ENCODE measurements at regions not wholly inside any gene's neighbourhood (a gene's known extent, or its start where the extent isn't known, plus 50 kb on each side); places are given as distances from the start of the nearest gene placed in this dataset.

DNA sequence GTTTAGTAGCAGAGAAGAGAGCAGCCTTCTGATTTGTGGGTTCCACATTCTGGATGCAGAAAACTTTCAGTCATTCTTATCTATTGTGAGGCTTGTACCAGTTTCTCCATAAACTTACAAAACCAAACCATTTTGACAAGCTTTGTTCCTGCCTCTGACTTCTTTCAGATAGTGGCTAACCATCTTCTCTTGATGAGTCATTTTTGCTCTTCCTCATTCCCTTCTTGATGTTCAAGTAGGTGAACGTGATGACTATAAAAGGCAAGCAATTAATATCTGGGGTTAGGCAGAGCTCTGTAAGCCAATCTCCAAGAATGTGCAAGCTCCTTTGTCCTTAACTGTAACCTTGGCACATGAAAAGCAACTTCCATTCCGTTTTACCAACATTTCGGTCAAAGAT lies 2083.1 kb upstream of the PIK3C3 start:
- Histone ChIP-seq H3K9me3 (no peaks in the 10 kb centered on the region), H3K4me3 (no peak overlapping the region), H3K36me3 (no peaks in the 10 kb centered on the region), H3K27ac (no peak overlapping the region), H3K4me1 (peaks cover 0 to 6% (median 0%) of the 10 kb centered on the region in 4 donors), H3K27me3 (no peaks in the 10 kb centered on the region)
- WGBS, 2 donors = 57 to 78% methylated on average over 3 of the region's 3 CpGs
- TF ChIP-seq POLR2A (IDR thresholded peaks at IDR 0.05) (no peak), EP300 (IDR thresholded peaks at IDR 0.05) (no peak)
- DNase-seq = no peak
- intact Hi-C loops (cut with DNase I) = no loop called here

DNA sequence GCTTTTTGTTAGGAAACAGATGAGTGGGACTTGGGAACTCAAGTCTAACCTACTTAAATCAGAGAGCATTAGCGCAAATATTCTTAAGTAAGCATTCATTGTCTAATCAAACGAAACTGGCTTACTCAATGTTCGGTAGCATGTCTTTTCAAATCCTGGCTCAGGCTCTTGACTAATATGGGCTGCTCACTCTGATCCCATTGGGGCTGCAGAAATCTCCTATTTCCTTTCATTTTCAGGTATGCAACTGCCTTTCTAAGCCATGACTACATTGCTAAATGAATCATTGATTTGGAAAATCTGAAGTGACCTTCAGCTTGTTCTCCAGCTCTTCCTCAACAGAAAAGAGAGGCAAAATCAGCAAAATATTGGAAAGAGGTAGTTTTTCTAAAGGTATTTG lies 2084.4 kb upstream of the PIK3C3 start:
- Histone ChIP-seq H3K36me3 (no peaks in the 10 kb centered on the region), H3K9me3 (no peaks in the 10 kb centered on the region), H3K4me3 (no peak overlapping the region), H3K4me1 (peaks cover 0 to 11% (median 2%) of the 10 kb centered on the region in 4 donors), H3K27ac (no peak overlapping the region), H3K27me3 (no peaks in the 10 kb centered on the region)
- WGBS, 2 donors = 73 to 88% methylated on average over 3 of the region's 3 CpGs
- TF ChIP-seq EP300 (IDR thresholded peaks at IDR 0.05) (no peak), POLR2AphosphoS5 (IDR thresholded peaks at IDR 0.05) (no peak), POLR2A (IDR thresholded peaks at IDR 0.05) (no peak)
- TF ChIP-seq, protein P1, sequence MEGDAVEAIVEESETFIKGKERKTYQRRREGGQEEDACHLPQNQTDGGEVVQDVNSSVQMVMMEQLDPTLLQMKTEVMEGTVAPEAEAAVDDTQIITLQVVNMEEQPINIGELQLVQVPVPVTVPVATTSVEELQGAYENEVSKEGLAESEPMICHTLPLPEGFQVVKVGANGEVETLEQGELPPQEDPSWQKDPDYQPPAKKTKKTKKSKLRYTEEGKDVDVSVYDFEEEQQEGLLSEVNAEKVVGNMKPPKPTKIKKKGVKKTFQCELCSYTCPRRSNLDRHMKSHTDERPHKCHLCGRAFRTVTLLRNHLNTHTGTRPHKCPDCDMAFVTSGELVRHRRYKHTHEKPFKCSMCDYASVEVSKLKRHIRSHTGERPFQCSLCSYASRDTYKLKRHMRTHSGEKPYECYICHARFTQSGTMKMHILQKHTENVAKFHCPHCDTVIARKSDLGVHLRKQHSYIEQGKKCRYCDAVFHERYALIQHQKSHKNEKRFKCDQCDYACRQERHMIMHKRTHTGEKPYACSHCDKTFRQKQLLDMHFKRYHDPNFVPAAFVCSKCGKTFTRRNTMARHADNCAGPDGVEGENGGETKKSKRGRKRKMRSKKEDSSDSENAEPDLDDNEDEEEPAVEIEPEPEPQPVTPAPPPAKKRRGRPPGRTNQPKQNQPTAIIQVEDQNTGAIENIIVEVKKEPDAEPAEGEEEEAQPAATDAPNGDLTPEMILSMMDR (IDR thresholded peaks at IDR 0.05) = no peak
- DNase-seq = no peak
- intact Hi-C loops (cut with DNase I) = no loop called here

DNA sequence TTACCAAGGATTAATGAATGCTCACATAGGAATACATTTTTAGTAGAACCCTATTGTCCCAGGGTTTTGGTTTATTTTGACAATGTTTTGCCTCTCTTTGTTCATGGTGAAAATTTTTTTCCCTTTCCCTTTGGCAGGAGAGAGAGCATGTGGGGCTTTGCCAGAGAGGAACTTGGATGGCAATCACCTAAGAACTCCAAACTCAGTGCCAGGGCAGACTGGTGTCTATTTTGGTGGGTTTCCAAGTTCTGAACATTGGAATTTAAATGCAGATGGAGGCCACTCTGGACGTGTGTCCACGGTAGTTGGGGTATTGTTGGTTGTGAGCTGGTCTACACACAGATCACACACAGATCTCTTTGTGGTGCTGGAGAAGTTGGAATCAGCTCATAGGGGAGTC lies 2091.1 kb upstream of the PIK3C3 start:
- TF ChIP-seq POLR2AphosphoS5 (IDR thresholded peaks at IDR 0.05) = no peak
- TF ChIP-seq POLR2A (IDR thresholded peaks at IDR 0.05) = no peak
- no peak for TF ChIP-seq EP300 (IDR thresholded peaks at IDR 0.05)
- intact Hi-C loops (cut with DNase I) = no loop called here
- Histone ChIP-seq H3K27ac (no peak overlapping the region), H3K27me3 (no peaks in the 10 kb centered on the region), H3K9me3 (no peaks in the 10 kb centered on the region), H3K4me3 (no peak overlapping the region), H3K4me1 (peaks cover 0 to 19% (median 2%) of the 10 kb centered on the region in 4 donors), H3K36me3 (no peaks in the 10 kb centered on the region)
- DNase-seq = no peak
- WGBS, 2 donors = 71 to 80% methylated on average over 2 of the region's 2 CpGs

DNA sequence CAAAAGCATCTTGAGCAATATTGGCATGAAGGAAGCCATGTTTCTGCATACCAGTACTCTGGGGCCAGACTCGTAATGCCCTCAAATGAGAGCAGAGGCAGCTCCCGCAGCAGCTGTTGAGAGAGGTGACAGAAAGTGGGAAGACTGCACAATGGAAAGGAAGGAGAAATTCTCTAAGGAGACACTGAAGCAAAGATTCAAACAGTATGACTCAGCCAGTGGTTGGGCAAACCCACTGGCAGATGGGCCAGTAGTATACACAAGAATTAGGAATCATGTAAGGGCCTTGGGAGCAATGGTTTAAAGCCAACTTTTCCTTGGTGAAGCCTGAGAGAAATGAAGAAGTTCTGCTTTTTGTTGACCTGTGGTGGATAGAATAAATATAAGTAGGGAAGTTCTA lies 2092.7 kb upstream of the PIK3C3 start:
- Histone ChIP-seq H3K27me3 (no peaks in the 10 kb centered on the region), H3K4me1 (peaks cover 0 to 16% (median 4%) of the 10 kb centered on the region in 4 donors), H3K36me3 (no peaks in the 10 kb centered on the region), H3K9me3 (no peaks in the 10 kb centered on the region), H3K27ac (no peak overlapping the region), H3K4me3 (no peak overlapping the region)
- 94 to 95% methylated on average over 2 of the region's 2 CpGs for WGBS, 2 donors
- DNase-seq = no peak
- TF ChIP-seq POLR2AphosphoS5 (IDR thresholded peaks at IDR 0.05) = no peak
- no peak for TF ChIP-seq EP300 (IDR thresholded peaks at IDR 0.05)
- no peak for TF ChIP-seq POLR2A (IDR thresholded peaks at IDR 0.05)
- TF ChIP-seq, protein P1 (IDR thresholded peaks at IDR 0.05) = no peak
- intact Hi-C loops (cut with DNase I) = no loop called here

DNA sequence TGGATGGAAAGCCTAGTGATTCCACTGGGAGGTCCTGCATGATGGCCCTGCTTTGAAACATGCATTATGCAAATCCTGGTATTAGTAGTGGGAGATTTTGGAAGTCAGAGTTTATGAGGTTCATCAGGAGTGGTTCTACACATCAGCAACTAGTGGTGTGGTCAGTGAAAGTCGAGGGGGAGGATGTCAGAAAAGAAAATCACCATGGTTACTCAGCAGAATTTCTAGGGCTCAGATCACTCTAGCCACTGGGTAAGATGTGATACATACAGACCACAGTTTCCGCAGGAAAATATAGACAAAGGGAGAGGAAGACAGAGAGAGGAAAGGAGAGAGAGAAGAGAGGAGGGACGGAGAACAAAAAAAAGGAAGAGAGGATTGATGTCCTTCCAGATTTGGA lies 2100.7 kb upstream of the PIK3C3 start:
- TF ChIP-seq EP300 (IDR thresholded peaks at IDR 0.05) (no peak), POLR2AphosphoS5 (IDR thresholded peaks at IDR 0.05) (no peak), POLR2A (IDR thresholded peaks at IDR 0.05) (no peak)
- TF ChIP-seq, protein P1 (IDR thresholded peaks at IDR 0.05) = no peak
- no peaks in the 10 kb centered on the region for H3K9me3 ChIP-seq
- no peak overlapping the region for H3K4me3 ChIP-seq
- no peaks in the 10 kb centered on the region for H3K27me3 ChIP-seq
- H3K4me1 ChIP-seq = peaks cover 0 to 4% (median 0%) of the 10 kb centered on the region in 4 donors
- intact Hi-C loops (cut with DNase I) = no loop called here
- 63 to 69% methylated on average over 3 of the region's 3 CpGs for WGBS, 2 donors
- no peaks in the 10 kb centered on the region for H3K36me3 ChIP-seq
- no peak overlapping the region for H3K27ac ChIP-seq
- no peak for DNase-seq

DNA sequence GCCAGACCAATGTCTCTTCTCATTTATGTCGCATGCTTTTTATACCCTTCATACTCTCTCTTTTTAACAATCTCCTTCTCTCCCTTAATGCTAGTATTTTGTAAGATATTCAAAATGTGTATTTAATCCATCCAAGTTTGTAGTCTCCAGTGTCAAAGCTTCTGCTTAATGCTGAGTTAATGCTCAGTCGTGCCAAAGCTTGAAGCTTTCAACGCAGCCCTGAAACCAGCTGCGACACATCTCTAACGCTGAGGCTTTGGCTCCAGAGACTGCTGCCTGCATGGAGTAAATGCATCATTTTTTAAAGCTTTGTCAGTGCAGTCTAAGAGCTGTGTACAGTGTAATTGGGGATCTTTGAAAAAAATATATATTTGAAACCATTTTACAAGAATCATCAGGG lies 2108.8 kb upstream of the PIK3C3 start:
- peak; percentile 68 for DNase-seq
- WGBS, 2 donors = 76 to 82% methylated on average over 5 of the region's 5 CpGs
- no peak overlapping the region for H3K27ac ChIP-seq
- TF ChIP-seq POLR2AphosphoS5 (IDR thresholded peaks at IDR 0.05) = peak in 2 of 4 donors; percentile 36 to 44
- TF ChIP-seq, protein P1 (IDR thresholded peaks at IDR 0.05) = no peak
- no peaks in the 10 kb centered on the region for H3K9me3 ChIP-seq
- no peaks in the 10 kb centered on the region for H3K27me3 ChIP-seq
- intact Hi-C loops (cut with DNase I) = no loop called here
- H3K4me3 ChIP-seq = no peak overlapping the region
- no peaks in the 10 kb centered on the region for H3K36me3 ChIP-seq
- peaks cover 0 to 18% (median 8%) of the 10 kb centered on the region in 4 donors for H3K4me1 ChIP-seq

All from sigmoid colon (tissue), 6 donors.